Right lobe of liver (tissue), 6 donors: ENCODE measurements at regions not wholly inside any gene's neighbourhood (a gene's known extent, or its start where the extent isn't known, plus 50 kb on each side); places are given as distances from the start of the nearest gene placed in this dataset.

ENCODE experiments used
- ATAC-seq, 4 donors: fragments of 200-7000 bp; cut with Tn5 transposase; one replicate each; pipeline ENCODE4 v1.9.1; 2020; ENCODE audit warnings: mild to moderate bottlenecking in 4 of 4, moderate library complexity in 4 of 4
- DNase-seq, 3 donors: peaks; one replicate each; pipeline ENCODE4 v3.0.0-alpha.2; 2020
- H3K27ac ChIP-seq, 3 donors: fragments of 200-600 bp; one replicate each; pipeline ENCODE4 v1.8.0; 2022
- H3K27me3 ChIP-seq, 2 donors: fragments of 200-600 bp; one replicate each; pipeline ENCODE4 v1.8.0; 2022
- H3K36me3 ChIP-seq, 4 donors: fragments of 200-600 bp; sonication (generic) in 1 of 4; one replicate each; pipeline versions ENCODE4 v1.5.1 to v1.8.0; 2017 to 2022; ENCODE audit warnings: control low read depth in 1 of 4
- H3K4me1 ChIP-seq, 4 donors: fragments of 200-600 bp; sonication (generic) in 1 of 4; one replicate each; pipeline versions ENCODE4 v1.5.1 to v1.8.0; 2017 to 2022; ENCODE audit warnings: control low read depth in 1 of 4
- H3K4me3 ChIP-seq, 3 donors: fragments of 200-600 bp; one replicate each; pipeline ENCODE4 v1.8.0; 2022
- H3K9me3 ChIP-seq, 4 donors: fragments of 200-600 bp; sonication (generic) in 1 of 4; one replicate each; pipeline versions ENCODE4 v1.5.1 to v1.8.0; 2017 to 2022; ENCODE audit warnings: control low read depth in 1 of 4
- CTCF ChIP-seq, 4 donors: fragments of 200-600 bp in 3 of 4; fragments of 450-650 bp in 1 of 4; IDR thresholded peaks; one replicate each; pipeline versions ENCODE4 v1.5.1 to v1.8.0; 2016 to 2022; ENCODE audit warnings: antibody characterized with exemption in 4 of 4, mild to moderate bottlenecking in 2 of 4
- POLR2A ChIP-seq: fragments of 450-650 bp; IDR thresholded peaks from one replicate; pipeline ENCODE4 v1.6.1; 2017; ENCODE audit warnings: antibody characterized with exemption, mild to moderate bottlenecking
- WGBS: methylation state at CpG from one replicate; pipeline ENCODE4 v1.1.6; 2018; ENCODE audit warnings: low coverage, low lambda C conversion rate; ENCODE audit not compliant: insufficient coverage; ENCODE audit errors: missing lambda C conversion rate; 5-methylcytosine and 5-hydroxymethylcytosine counted together
- intact Hi-C, 2 donors: fragments of 100-400 bp; cut with DNase I; formaldehyde crosslinking; loops; one replicate each; pipeline versions ENCODE4 v1.11.2 to v1.14.1; 2022
- donor health status: DM: no; HTN: yes; CAD: no.
- donor health status: DM: no; HTN: no; CAD: no.
- donor health status: DM: no; HTN: no; CAD: no.
- donor health status: DM: no; HTN: yes; CAD: no.
- donor health status: DM: no; HTN: yes; CAD: no.

GRCh38 chr3:80355144-80355543 lies 587.3 kb upstream of the ROBO1 start:
- ATAC-seq (no peak), DNase-seq (no peak)
- no peak for TF ChIP-seq CTCF (IDR thresholded peaks at IDR 0.05)
- no peak for TF ChIP-seq POLR2A
- H3K27me3 ChIP-seq = no peaks in the 10 kb centered on the region
- H3K4me1 ChIP-seq = no peaks in the 10 kb centered on the region
- intact Hi-C loops = no loop called here
- H3K4me3 ChIP-seq = no peak overlapping the region
- 37% methylated on average over 5 of the region's 5 CpGs for WGBS
- H3K36me3 ChIP-seq = no peaks in the 10 kb centered on the region
- no peaks in the 10 kb centered on the region for H3K9me3 ChIP-seq
- H3K27ac ChIP-seq = no peak overlapping the region

GRCh38 chr3:80351201-80351600 lies 583.4 kb upstream of the ROBO1 start:
- H3K36me3 ChIP-seq = no peaks in the 10 kb centered on the region
- no peak for DNase-seq
- intact Hi-C loops = no loop called here
- 40% methylated on average over 2 of the region's 2 CpGs for WGBS
- H3K4me3 ChIP-seq = no peak overlapping the region
- no peak for ATAC-seq
- no peak for TF ChIP-seq CTCF (IDR thresholded peaks at IDR 0.05)
- TF ChIP-seq POLR2A = no peak
- H3K9me3 ChIP-seq = no peaks in the 10 kb centered on the region
- no peak overlapping the region for H3K27ac ChIP-seq
- H3K27me3 ChIP-seq = no peaks in the 10 kb centered on the region
- no peaks in the 10 kb centered on the region for H3K4me1 ChIP-seq

GRCh38 chr3:80350771-80351170 lies 583.0 kb upstream of the ROBO1 start:
- TF ChIP-seq CTCF (IDR thresholded peaks at IDR 0.05) (no peak), POLR2A (no peak)
- Histone ChIP-seq H3K9me3 (no peaks in the 10 kb centered on the region), H3K27me3 (no peaks in the 10 kb centered on the region), H3K4me3 (no peak overlapping the region), H3K27ac (no peak overlapping the region), H3K36me3 (no peaks in the 10 kb centered on the region), H3K4me1 (no peaks in the 10 kb centered on the region)
- ATAC-seq = no peak
- DNase-seq = no peak
- intact Hi-C loops = no loop called here
- 73% methylated on average over 4 of the region's 4 CpGs for WGBS

- ATAC-seq (no peak), DNase-seq (no peak)
- H3K9me3 ChIP-seq = no peaks in the 10 kb centered on the region
- no peaks in the 10 kb centered on the region for H3K27me3 ChIP-seq
- no peaks in the 10 kb centered on the region for H3K4me1 ChIP-seq
- 46% methylated on average over 2 of the region's 4 CpGs for WGBS
- H3K36me3 ChIP-seq = no peaks in the 10 kb centered on the region
- H3K27ac ChIP-seq = no peak overlapping the region
- intact Hi-C loops = no loop called here
- no peak for TF ChIP-seq CTCF (IDR thresholded peaks at IDR 0.05)
- no peak for TF ChIP-seq POLR2A
- H3K4me3 ChIP-seq = no peak overlapping the region
Observed at GRCh38 chr3:80338366-80338765, 570.6 kb upstream of the ROBO1 start.

GRCh38 chr3:80334534-80334933 lies 566.7 kb upstream of the ROBO1 start:
- no peaks in the 10 kb centered on the region for H3K36me3 ChIP-seq
- TF ChIP-seq CTCF (IDR thresholded peaks at IDR 0.05) (no peak), POLR2A (no peak)
- no peaks in the 10 kb centered on the region for H3K4me1 ChIP-seq
- H3K4me3 ChIP-seq = no peak overlapping the region
- H3K27me3 ChIP-seq = no peaks in the 10 kb centered on the region
- ATAC-seq (no peak), DNase-seq (no peak)
- H3K27ac ChIP-seq = no peak overlapping the region
- H3K9me3 ChIP-seq = no peaks in the 10 kb centered on the region
- 60% methylated on average over 2 of the region's 2 CpGs for WGBS
- intact Hi-C loops = no loop called here
